Neural cell (in vitro differentiated cells): ENCODE measurements at regions not wholly inside any gene's neighbourhood (a gene's known extent, or its start where the extent isn't known, plus 50 kb on each side); places are given as distances from the start of the nearest gene placed in this dataset.

Source experiments
- H2AFZ ChIP-seq: fragments of 200-600, 300-800 bp; sonication (generic), shearing (Covaris generic); 2 replicates; pipeline ENCODE4 v1.6.0; 2014; ENCODE audit warnings: low read depth, mild to moderate bottlenecking, antibody characterized with exemption, low read length, moderate library complexity
- H3F3A ChIP-seq: fragments of 200-600 bp; shearing (Covaris generic); 2 replicates; pipeline ENCODE4 v1.6.1; 2016; ENCODE audit warnings: mild to moderate bottlenecking, moderate library complexity, mixed read lengths, antibody characterized with exemption, low read length; ENCODE audit not compliant: insufficient read depth, poor library complexity, severe bottlenecking
- H3K27ac ChIP-seq: fragments of 200-600, 300-800 bp; sonication (generic), shearing (Covaris generic); 2 replicates; pipeline ENCODE4 v1.5.1; 2014; ENCODE audit warnings: mild to moderate bottlenecking, low read length, moderate library complexity
- H3K27me3 ChIP-seq: fragments of 300-800, 200-600 bp; sonication (generic), shearing (Covaris generic); 2 replicates; pipeline ENCODE4 v1.6.0; 2014; ENCODE audit warnings: mild to moderate bottlenecking, low read depth, low read length, moderate library complexity; ENCODE audit not compliant: insufficient read depth
- H3K36me3 ChIP-seq: fragments of 300-800, 200-600 bp; sonication (generic), shearing (Covaris generic); 2 replicates; pipeline ENCODE4 v1.5.1; 2014; ENCODE audit warnings: mild to moderate bottlenecking, antibody characterized with exemption, low read length, moderate library complexity; ENCODE audit not compliant: insufficient read depth
- H3K4me2 ChIP-seq: fragments of 300-800, 200-600 bp; sonication (generic), shearing (Covaris generic); 2 replicates; pipeline ENCODE4 v1.6.0; 2014; ENCODE audit warnings: mild to moderate bottlenecking, low read length
- H3K4me3 ChIP-seq: fragments of 300-800, 200-600 bp; sonication (generic), shearing (Covaris generic); 2 replicates; pipeline ENCODE4 v1.5.1; 2014; ENCODE audit warnings: mild to moderate bottlenecking, low read length, moderate library complexity
- H3K79me2 ChIP-seq: fragments of 200-600 bp; shearing (Covaris generic); replicated peaks from 2 replicates; pipeline ENCODE4 v1.6.0; 2014; ENCODE audit warnings: mild to moderate bottlenecking, low read length, moderate library complexity; ENCODE audit not compliant: insufficient read depth
- H3K9ac ChIP-seq: fragments of 300-800, 200-600 bp; sonication (generic), shearing (Covaris generic); 2 replicates; pipeline ENCODE4 v1.6.1; 2016; ENCODE audit warnings: mild to moderate bottlenecking, low read length, mixed read lengths
- H3K9me2 ChIP-seq: fragments of 200-600 bp; shearing (Covaris generic); 2 replicates; pipeline ENCODE4 v1.6.1; 2016; ENCODE audit warnings: mild to moderate bottlenecking, low read length, mixed read lengths; ENCODE audit not compliant: insufficient read depth
- H3K9me3 ChIP-seq: fragments of 200-600, 300-800 bp; sonication (generic), shearing (Covaris generic); 2 replicates; pipeline ENCODE4 v1.6.1; 2016; ENCODE audit warnings: mild to moderate bottlenecking, mixed run types, low read length, moderate library complexity, mixed read lengths
- H4K20me1 ChIP-seq: fragments of 200-600 bp; shearing (Covaris generic); 2 replicates; pipeline ENCODE4 v1.6.1; 2016; ENCODE audit warnings: mild to moderate bottlenecking, mixed run types; ENCODE audit not compliant: insufficient read depth
- EP300 ChIP-seq: fragments of 450-650 bp; conservative IDR thresholded peaks from 2 replicates; pipeline ENCODE4 v1.6.1; 2014; ENCODE audit warnings: antibody characterized with exemption, mild to moderate bottlenecking, moderate library complexity; ENCODE audit not compliant: poor library complexity, severe bottlenecking
- EZH2 ChIP-seq: fragments of 200-600, 300-800 bp; shearing (Covaris generic), sonication (generic); IDR thresholded peaks from 2 replicates; pipeline ENCODE4 v1.6.1; 2014; ENCODE audit warnings: antibody characterized with exemption, low read length, borderline replicate concordance, mild to moderate bottlenecking; ENCODE audit not compliant: insufficient read depth, poor library complexity, severe bottlenecking
- MXI1 ChIP-seq: fragments of 450-650 bp; conservative IDR thresholded peaks from 2 replicates; pipeline ENCODE4 v1.6.1; 2014; ENCODE audit warnings: antibody characterized with exemption, mild to moderate bottlenecking; ENCODE audit not compliant: poor library complexity, severe bottlenecking
- POLR2AphosphoS5 ChIP-seq: IDR thresholded peaks from 2 replicates; pipeline ENCODE4 v1.6.1; 2012
- RAD21 ChIP-seq: fragments of 450-650 bp; conservative IDR thresholded peaks from 2 replicates; pipeline ENCODE4 v1.6.1; 2014; ENCODE audit warnings: antibody characterized with exemption, mild to moderate bottlenecking, moderate library complexity
- SMC3 ChIP-seq: fragments of 450-650 bp; conservative IDR thresholded peaks from 2 replicates; pipeline ENCODE4 v1.6.1; 2014; ENCODE audit warnings: antibody characterized with exemption, mild to moderate bottlenecking, moderate library complexity; ENCODE audit not compliant: poor library complexity
- TAF1 ChIP-seq: IDR thresholded peaks from 2 replicates; pipeline ENCODE4 v1.6.1; 2012; ENCODE audit warnings: low read depth
- TF ChIP-seq, protein P1 (sequence below): IDR thresholded peaks from 2 replicates; pipeline ENCODE4 v1.6.1; 2012; ENCODE audit warnings: borderline replicate concordance
- TF ChIP-seq, protein P2 (sequence below): fragments of 450-650 bp; IDR thresholded peaks from 2 replicates; pipeline ENCODE4 v1.5.1; 2014; ENCODE audit warnings: antibody characterized with exemption, mild to moderate bottlenecking, moderate library complexity; ENCODE audit not compliant: poor library complexity, severe bottlenecking

GRCh38 chr21:22552390-22552789 lies 1554.2 kb downstream of the NCAM2 start:
- no peaks in the 10 kb centered on the region for H3K9me2 ChIP-seq
- H3K9me3 ChIP-seq, result no peaks in the 10 kb centered on the region
- H3K4me2 ChIP-seq, result no peak overlapping the region
- H3K4me3 ChIP-seq, result no peak overlapping the region
- H3K9ac ChIP-seq, result no peak overlapping the region
- no peaks in the 10 kb centered on the region for H3K79me2 ChIP-seq
- H4K20me1 ChIP-seq, result no peaks in the 10 kb centered on the region
- H3K36me3 ChIP-seq, result no peaks in the 10 kb centered on the region
- no peaks in the 10 kb centered on the region for H3F3A ChIP-seq
- no peaks in the 10 kb centered on the region for H3K27me3 ChIP-seq
- H3K27ac ChIP-seq, result no peak overlapping the region
- TF ChIP-seq RAD21 (no peak), EZH2 (no peak)
- TF ChIP-seq, protein P1, sequence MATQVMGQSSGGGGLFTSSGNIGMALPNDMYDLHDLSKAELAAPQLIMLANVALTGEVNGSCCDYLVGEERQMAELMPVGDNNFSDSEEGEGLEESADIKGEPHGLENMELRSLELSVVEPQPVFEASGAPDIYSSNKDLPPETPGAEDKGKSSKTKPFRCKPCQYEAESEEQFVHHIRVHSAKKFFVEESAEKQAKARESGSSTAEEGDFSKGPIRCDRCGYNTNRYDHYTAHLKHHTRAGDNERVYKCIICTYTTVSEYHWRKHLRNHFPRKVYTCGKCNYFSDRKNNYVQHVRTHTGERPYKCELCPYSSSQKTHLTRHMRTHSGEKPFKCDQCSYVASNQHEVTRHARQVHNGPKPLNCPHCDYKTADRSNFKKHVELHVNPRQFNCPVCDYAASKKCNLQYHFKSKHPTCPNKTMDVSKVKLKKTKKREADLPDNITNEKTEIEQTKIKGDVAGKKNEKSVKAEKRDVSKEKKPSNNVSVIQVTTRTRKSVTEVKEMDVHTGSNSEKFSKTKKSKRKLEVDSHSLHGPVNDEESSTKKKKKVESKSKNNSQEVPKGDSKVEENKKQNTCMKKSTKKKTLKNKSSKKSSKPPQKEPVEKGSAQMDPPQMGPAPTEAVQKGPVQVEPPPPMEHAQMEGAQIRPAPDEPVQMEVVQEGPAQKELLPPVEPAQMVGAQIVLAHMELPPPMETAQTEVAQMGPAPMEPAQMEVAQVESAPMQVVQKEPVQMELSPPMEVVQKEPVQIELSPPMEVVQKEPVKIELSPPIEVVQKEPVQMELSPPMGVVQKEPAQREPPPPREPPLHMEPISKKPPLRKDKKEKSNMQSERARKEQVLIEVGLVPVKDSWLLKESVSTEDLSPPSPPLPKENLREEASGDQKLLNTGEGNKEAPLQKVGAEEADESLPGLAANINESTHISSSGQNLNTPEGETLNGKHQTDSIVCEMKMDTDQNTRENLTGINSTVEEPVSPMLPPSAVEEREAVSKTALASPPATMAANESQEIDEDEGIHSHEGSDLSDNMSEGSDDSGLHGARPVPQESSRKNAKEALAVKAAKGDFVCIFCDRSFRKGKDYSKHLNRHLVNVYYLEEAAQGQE, result no peak
- H2AFZ ChIP-seq, result no peak overlapping the region

DNA sequence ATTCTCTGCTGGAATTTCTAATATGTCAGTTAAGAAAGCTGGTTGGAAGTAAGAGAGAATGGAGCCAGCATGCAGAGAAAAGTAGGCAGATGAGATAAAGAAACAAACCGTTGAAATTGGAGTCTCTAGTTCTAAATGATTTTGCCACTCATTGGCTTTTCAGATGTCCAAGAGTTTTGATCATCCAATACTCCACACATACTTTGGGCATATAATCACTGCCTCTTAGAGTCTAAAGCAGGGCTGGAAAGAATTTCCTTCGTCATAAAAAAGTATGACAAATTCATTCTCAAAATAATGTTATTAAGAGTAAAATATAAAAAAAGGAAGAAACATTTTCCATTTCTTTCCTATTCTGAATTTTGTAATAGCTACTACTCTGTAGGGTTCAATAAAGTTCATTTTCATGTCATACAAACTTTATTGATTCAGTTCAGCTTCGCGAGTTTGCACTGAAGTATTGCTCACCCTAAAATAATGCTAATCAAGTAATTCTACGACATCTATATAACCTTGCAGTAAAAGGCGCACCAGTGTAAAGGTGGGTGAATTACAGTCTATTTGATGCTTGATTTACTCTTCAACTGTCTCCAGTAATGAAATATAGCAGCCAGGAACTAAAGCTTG lies 1556.6 kb downstream of the NCAM2 start:
- no peaks in the 10 kb centered on the region for H3F3A ChIP-seq
- no peak overlapping the region for H2AFZ ChIP-seq
- no peak overlapping the region for H3K4me2 ChIP-seq
- H3K79me2 ChIP-seq, result no peaks in the 10 kb centered on the region
- no peaks in the 10 kb centered on the region for H4K20me1 ChIP-seq
- no peaks in the 10 kb centered on the region for H3K9me3 ChIP-seq
- no peaks in the 10 kb centered on the region for H3K27me3 ChIP-seq
- H3K27ac ChIP-seq, result no peak overlapping the region
- no peaks in the 10 kb centered on the region for H3K36me3 ChIP-seq
- TF ChIP-seq POLR2AphosphoS5 (no peak), EZH2 (no peak), TAF1 (no peak), MXI1 (no peak), EP300 (no peak), RAD21 (no peak), SMC3 (no peak)
- TF ChIP-seq, protein P1, result no peak
- TF ChIP-seq, protein P2, sequence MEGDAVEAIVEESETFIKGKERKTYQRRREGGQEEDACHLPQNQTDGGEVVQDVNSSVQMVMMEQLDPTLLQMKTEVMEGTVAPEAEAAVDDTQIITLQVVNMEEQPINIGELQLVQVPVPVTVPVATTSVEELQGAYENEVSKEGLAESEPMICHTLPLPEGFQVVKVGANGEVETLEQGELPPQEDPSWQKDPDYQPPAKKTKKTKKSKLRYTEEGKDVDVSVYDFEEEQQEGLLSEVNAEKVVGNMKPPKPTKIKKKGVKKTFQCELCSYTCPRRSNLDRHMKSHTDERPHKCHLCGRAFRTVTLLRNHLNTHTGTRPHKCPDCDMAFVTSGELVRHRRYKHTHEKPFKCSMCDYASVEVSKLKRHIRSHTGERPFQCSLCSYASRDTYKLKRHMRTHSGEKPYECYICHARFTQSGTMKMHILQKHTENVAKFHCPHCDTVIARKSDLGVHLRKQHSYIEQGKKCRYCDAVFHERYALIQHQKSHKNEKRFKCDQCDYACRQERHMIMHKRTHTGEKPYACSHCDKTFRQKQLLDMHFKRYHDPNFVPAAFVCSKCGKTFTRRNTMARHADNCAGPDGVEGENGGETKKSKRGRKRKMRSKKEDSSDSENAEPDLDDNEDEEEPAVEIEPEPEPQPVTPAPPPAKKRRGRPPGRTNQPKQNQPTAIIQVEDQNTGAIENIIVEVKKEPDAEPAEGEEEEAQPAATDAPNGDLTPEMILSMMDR, result no peak
- H3K9me2 ChIP-seq, result no peaks in the 10 kb centered on the region
- no peak overlapping the region for H3K9ac ChIP-seq
- H3K4me3 ChIP-seq, result no peak overlapping the region
